ENCODE measurements at regions not wholly inside any gene's neighbourhood (a gene's known extent, or its start where the extent isn't known, plus 50 kb on each side); places are given as distances from the start of the nearest gene placed in this dataset.

GRCh38 chr5:119902593-119902992 is 273.2 kb downstream of the FAM170A start:
- TF ChIP-seq CTCF (IDR thresholded peaks at IDR 0.05) (no peak), ZFX (IDR thresholded peaks at IDR 0.05; ENCODE audit: borderline replicate concordance) (no peak)

All from 22Rv1 (cell line).